GM21447 (cell line): ENCODE measurements at regions not wholly inside any gene's neighbourhood (a gene's known extent, or its start where the extent isn't known, plus 50 kb on each side); places are given as distances from the start of the nearest gene placed in this dataset.
"Not testable (repeated sequence)": the region's sequence is repeated elsewhere in the genome, so short reads cannot be mapped to it uniquely, and the experiment has no call there.

Source experiments
- ATAC-seq: cut with Tn5 transposase; IDR thresholded peaks from one replicate; pipeline ENCODE4 v1.9.1; 2021; ENCODE audit not compliant: unreplicated experiment

DNA sequence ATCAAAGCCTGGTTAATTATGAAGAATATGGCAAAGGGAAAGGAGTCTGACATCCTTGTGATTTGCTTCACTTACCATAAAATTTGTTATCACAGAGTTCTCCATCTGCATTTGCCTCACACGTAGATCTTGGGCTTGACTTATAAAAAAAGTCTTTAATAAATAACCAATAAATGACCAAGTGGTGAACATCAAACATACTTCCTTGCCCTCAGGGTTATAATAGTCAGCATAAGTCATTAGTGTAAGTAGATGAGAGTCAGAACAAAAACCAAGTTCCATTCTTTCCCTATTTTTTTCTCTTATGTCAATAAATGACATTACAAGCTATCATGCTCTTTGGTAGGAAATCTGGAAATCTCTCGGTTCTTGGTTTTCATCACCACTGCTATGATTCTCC is 635.4 kb upstream of the ATXN7L3B start:
- ATAC-seq = no peak

DNA sequence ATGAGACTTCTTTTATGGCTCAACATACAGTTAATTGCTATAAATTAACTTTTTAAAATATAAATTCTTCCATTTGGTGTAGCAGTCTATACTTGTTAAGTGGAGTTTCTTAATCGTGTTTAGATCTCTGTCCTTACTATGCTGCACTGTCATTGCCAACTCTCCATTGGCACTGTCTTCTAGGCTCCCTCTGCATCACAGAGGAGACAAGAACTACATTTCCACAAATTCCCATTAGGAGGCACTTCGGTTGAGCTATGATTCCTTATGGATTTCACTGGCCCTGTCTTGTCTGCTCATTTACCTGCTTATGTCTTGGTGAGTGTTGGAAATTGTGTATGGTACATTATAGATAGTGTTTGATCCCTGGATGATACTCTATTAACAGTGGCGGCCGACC is 630.9 kb upstream of the ATXN7L3B start:
- no peak for ATAC-seq

- ATAC-seq = no peak
Observed at GRCh38 chr12:73935817-73936216, 601.8 kb upstream of the ATXN7L3B start.

- ATAC-seq = no peak
Observed at GRCh38 chr12:73947326-73948026, 590.2 kb upstream of the ATXN7L3B start.

DNA sequence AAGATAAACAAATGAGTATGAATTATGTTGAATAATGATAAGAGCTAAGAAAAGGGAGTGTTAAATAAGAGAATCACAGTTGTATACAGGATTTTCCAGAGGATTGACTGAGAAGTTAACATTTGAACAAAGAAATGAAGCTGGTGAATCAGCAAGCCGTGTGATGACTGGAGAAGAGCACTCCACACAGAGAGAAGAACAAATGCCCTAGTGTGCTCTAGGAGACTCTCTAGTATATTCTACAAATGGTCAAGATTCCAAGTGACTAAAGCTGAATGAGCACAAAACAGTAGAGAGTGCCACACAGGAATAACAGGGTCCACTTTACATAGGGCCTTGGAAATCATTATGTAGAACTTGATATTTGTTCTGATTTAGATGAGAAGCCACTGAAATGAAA is 587.1 kb upstream of the ATXN7L3B start:
- no peak for ATAC-seq

DNA sequence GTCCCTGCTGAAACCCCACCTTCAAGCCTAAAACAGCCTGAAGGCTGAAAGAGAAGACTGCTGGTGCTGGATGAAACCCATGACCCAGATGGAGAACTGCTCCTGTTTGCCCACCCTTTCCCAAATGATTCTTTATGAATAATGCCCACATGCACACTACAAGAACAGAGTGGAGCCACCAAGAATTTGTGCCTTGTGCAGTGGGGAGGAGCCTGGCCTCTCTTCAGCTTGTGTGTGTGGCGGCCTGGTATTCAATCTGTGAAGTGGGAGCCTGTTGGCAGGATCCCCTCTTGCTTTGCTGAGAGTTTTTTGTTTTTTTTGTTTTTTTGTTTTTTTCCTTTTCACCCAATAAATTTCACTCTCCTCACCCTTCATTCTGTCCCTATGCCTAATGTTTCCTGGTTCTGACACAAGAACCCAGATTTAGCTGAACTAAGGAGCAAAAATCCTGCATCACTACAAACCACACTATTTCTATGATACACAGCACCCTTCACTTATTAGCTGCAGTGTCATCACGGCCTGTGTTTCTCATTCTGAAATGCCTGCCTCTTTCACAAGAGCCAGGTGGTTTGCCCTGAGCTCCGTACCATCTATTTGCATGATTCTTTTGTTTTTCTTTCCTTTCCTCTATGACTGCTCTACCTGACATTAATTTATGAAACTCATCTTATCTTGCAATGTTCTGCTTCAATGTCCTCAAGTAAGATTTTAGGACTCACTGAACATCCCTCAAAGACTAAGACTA is 585.5 kb upstream of the ATXN7L3B start:
- ATAC-seq = no peak

DNA sequence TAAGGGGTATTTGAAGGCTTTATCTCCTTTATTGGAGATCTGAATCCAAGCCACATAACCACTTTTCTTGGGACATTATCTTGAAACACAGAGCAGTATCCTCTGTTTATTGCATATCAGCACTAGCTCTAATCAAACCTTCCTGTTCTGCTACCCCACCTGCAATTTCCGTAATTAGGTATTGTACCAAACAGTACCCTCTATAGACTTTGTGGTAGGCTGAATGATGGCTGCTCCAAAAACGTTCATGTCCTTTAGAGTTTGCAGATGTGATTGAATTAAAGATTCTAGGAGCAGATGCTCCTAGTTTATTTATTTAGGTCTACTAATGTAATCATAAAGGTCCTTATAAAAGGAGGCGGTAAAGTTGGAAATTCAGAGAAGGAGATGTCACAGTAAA is 573.0 kb upstream of the ATXN7L3B start:
- ATAC-seq = no peak

DNA sequence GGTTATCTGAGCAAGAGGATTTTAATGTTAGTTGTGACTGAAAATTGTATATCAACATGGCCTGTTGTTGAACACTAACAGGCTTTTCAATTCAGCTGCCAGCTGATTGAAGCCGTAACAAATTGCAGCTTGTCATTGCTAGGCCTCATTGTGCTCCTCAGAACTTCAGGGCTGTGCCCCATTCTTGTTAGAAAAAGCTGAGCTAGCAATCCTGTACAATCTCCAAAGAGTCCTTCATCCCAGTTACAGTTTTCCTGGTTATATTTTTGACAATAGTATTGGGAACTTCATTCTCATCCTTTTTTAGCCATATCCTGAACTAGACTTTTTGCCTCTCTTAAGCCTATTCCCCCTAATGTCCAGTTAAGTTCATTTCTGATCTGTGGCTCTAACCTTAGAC is 564.1 kb upstream of the ATXN7L3B start:
- no peak for ATAC-seq

GRCh38 chr12:73984552-73984951 is 553.1 kb upstream of the ATXN7L3B start:
- no peak for ATAC-seq

- ATAC-seq = no peak
Observed at GRCh38 chr12:73991138-73991537, 546.5 kb upstream of the ATXN7L3B start.

DNA sequence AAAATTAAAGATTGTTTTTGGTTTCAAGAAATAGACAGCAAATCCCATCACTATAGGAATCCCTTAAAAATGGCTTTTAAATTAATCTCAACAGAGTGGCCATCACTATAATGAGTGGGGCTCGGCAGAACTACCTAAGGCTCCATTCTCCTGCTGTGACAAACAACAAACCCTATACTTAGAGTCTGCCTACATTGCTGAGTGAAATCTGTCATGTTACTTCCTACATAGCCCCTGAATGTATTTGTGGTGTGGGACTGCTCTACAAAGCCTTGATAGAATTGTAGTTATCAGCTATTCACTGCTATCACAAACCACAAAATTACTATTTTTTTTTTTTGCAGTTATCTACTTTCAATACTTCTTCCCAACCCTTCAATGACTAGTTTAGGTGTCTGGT is 538.7 kb upstream of the ATXN7L3B start:
- ATAC-seq = no peak

- ATAC-seq = no peak
Observed at GRCh38 chr12:74015118-74015517, 522.5 kb upstream of the ATXN7L3B start.

GRCh38 chr12:74016324-74016723 is 521.3 kb upstream of the ATXN7L3B start:
- ATAC-seq = not testable (repeated sequence)

DNA sequence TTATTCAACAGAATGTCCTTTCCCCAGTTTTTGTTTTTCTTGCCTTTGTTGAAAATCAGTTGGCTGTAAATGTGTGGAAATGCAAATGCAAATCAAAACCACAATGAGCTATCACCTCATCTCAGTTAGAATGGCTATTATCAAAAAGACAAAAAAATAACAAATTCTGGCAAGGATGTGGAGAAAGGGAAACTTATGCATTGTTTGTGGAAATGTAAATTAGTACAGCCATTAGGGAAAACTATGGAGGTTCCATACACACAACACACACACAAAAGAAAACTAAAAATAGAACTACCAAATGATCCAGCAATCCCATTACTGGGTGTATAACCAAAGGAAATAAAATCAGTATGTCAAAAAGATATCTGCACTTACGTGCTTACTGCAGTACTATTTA is 518.8 kb upstream of the ATXN7L3B start:
- no peak for ATAC-seq

- ATAC-seq = peak; percentile 99
Observed at GRCh38 chr12:74021937-74022336, 515.7 kb upstream of the ATXN7L3B start.

GRCh38 chr12:74031045-74031444 is 506.6 kb upstream of the ATXN7L3B start:
- no peak for ATAC-seq

- ATAC-seq = no peak
Observed at GRCh38 chr12:74033531-74033930, 504.1 kb upstream of the ATXN7L3B start.

DNA sequence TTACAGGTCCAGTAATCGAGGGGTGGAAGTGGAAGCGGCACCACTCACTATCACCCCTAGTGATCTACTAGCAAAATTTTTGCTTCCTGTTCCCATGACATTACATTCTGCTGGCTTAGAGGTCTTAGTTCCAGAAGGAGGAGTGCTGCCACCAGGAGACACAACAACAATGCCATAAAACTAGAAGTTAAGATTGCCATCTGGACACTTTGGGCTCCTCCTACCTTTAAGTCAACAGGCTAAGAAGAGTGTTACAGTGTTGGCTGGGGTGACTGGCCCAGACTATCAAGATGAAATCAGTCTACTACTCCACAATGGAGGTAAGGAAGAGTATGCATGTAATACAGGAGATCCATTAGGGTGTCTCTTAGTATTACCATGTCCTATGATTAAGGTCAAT is 498.5 kb upstream of the ATXN7L3B start:
- ATAC-seq = not testable (repeated sequence)

DNA sequence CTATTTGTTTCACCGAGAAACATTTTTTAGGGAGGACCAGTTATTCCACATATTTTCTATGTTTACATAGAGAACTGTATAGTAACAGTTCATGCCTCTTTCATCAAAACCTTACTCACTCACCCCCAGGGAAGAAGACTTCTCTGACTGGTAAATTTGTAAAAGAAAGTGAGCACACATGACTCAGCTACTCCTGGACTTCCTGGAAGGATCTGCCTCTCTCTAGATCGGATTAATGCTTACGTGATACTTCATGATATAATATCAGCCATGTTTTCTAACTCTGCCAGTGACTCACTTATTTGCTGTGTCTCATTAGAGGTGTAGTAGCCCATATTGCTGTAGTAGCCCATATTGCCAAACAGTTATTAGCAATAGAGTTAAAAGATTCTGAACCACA is 494.3 kb upstream of the ATXN7L3B start:
- ATAC-seq = no peak

GRCh38 chr12:74049348-74049747 is 488.3 kb upstream of the ATXN7L3B start:
- no peak for ATAC-seq

- ATAC-seq = no peak
Observed at GRCh38 chr12:74051848-74052247, 485.8 kb upstream of the ATXN7L3B start.

DNA sequence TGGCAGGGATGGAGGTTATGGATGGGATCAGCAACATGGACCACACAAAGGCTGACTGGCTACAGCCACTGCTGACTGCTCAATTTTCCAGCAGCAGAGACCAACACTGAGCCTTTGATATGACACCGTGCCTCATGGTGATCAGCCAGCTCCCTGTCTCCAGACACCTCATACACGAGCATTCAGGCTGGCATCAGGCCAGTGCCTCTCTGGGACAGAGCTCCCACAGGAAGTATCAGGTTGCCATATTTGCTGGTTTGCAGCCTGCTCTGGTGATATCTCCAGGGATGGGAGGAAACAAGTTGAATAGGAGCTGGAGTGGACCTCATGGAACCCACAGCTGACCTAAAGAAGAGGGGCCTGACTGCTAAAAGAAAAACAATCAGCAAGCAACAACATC is 471.2 kb upstream of the ATXN7L3B start:
- no peak for ATAC-seq

DNA sequence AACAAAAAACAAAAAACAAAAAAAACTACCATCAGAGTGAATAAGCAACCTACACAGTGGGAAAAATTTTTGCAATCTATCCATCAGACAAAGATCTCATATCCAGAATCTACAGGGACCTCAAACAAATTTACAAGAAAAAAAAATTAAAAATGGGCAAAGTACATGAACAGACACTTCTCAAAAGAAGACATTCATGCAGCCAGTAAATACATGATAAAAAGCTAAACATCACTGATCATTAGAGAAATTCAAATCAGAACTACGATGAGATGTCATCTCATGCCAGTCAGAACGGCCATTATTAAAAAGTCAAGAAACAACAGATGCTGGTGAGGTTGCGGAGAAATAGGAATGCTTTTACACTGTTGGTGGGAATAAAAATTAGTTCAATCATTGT is 466.5 kb upstream of the ATXN7L3B start:
- no peak for ATAC-seq
